ENCODE measurements at regions not wholly inside any gene's neighbourhood (a gene's known extent, or its start where the extent isn't known, plus 50 kb on each side); places are given as distances from the start of the nearest gene placed in this dataset.
A peak's percentile ranks its signal among the peaks of the same experiment; 100 is the strongest.

- 64% methylated on average over 7 of the region's 7 CpGs for WGBS
- no peaks in the 10 kb centered on the region for H3K4me1 ChIP-seq
- TF ChIP-seq POLR2A (IDR thresholded peaks at IDR 0.05; ENCODE audit: low read depth) (no peak), POLR2AphosphoS5 (IDR thresholded peaks at IDR 0.05) (no peak), EP300 (IDR thresholded peaks at IDR 0.05) (no peak)
- TF ChIP-seq, protein P1, sequence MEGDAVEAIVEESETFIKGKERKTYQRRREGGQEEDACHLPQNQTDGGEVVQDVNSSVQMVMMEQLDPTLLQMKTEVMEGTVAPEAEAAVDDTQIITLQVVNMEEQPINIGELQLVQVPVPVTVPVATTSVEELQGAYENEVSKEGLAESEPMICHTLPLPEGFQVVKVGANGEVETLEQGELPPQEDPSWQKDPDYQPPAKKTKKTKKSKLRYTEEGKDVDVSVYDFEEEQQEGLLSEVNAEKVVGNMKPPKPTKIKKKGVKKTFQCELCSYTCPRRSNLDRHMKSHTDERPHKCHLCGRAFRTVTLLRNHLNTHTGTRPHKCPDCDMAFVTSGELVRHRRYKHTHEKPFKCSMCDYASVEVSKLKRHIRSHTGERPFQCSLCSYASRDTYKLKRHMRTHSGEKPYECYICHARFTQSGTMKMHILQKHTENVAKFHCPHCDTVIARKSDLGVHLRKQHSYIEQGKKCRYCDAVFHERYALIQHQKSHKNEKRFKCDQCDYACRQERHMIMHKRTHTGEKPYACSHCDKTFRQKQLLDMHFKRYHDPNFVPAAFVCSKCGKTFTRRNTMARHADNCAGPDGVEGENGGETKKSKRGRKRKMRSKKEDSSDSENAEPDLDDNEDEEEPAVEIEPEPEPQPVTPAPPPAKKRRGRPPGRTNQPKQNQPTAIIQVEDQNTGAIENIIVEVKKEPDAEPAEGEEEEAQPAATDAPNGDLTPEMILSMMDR (IDR thresholded peaks at IDR 0.05) = no peak
- H3K27me3 ChIP-seq = peaks cover 0 to 9% (median 0%) of the 10 kb centered on the region in 4 donors
- H3K36me3 ChIP-seq = no peaks in the 10 kb centered on the region
- no peak overlapping the region for H3K4me3 ChIP-seq
- peaks cover 0 to 16% (median 2%) of the 10 kb centered on the region in 4 donors for H3K9me3 ChIP-seq
- peak; percentile 55 for DNase-seq (ENCODE audit: extremely low spot score)
- intact Hi-C loops (cut with DNase I) = no loop called here
- H3K27ac ChIP-seq (replicated peaks in 1 of 4) = no peak overlapping the region
Measured at GRCh38 chr13:111865046-111865445, 201.9 kb upstream of the SOX1 start.

GRCh38 chr13:111865826-111866225, 201.1 kb upstream of the SOX1 start:
- Histone ChIP-seq H3K27me3 (peaks cover 0 to 9% (median 0%) of the 10 kb centered on the region in 4 donors), H3K27ac (replicated peaks in 1 of 4) (no peak overlapping the region), H3K4me1 (no peaks in the 10 kb centered on the region), H3K9me3 (peaks cover 0 to 16% (median 2%) of the 10 kb centered on the region in 4 donors), H3K36me3 (no peaks in the 10 kb centered on the region), H3K4me3 (no peak overlapping the region)
- WGBS = 74% methylated on average over 8 of the region's 8 CpGs
- DNase-seq (ENCODE audit: extremely low spot score) = peak; percentile 81
- intact Hi-C loops (cut with DNase I) = no loop called here
- TF ChIP-seq POLR2A (IDR thresholded peaks at IDR 0.05; ENCODE audit: low read depth) (no peak), EP300 (IDR thresholded peaks at IDR 0.05) (no peak), POLR2AphosphoS5 (IDR thresholded peaks at IDR 0.05) (no peak)
- TF ChIP-seq, protein P1 (IDR thresholded peaks at IDR 0.05) = no peak

- TF ChIP-seq, protein P1 (IDR thresholded peaks at IDR 0.05) = no peak
- TF ChIP-seq POLR2AphosphoS5 (IDR thresholded peaks at IDR 0.05) (no peak), EP300 (IDR thresholded peaks at IDR 0.05) (no peak), POLR2A (IDR thresholded peaks at IDR 0.05; ENCODE audit: low read depth) (no peak)
- Histone ChIP-seq H3K4me3 (no peak overlapping the region), H3K36me3 (no peaks in the 10 kb centered on the region), H3K9me3 (peaks cover 0 to 12% (median 2%) of the 10 kb centered on the region in 4 donors), H3K4me1 (no peaks in the 10 kb centered on the region), H3K27ac (replicated peaks in 1 of 4) (no peak overlapping the region), H3K27me3 (peaks cover 0 to 12% (median 0%) of the 10 kb centered on the region in 4 donors)
- WGBS = 91% methylated on average over 11 of the region's 11 CpGs
- intact Hi-C loops (cut with DNase I) = no loop called here
- peak; percentile 90 for DNase-seq (ENCODE audit: extremely low spot score)
Measured at GRCh38 chr13:111866731-111867245, 200.2 kb upstream of the SOX1 start.

DNA sequence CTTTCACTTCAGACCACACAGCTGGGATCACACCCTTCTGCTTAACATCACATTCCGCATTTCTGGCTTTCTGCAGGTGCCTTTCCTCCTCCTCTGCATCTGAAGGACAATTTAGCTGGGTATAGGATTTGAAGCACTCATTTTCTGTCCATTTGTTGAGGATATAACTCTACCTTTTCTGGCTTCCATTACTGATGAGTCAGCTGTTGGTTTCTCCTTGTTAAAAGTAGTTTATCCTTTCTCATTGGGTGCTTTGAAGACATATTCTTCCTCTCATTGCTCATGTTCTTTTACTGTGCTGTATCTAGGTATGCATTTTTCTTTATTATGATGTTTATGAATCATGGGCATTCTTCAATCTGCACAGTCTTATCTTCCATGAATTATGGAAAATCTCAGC, 199.3 kb upstream of the SOX1 start:
- H3K27me3 ChIP-seq = peaks cover 0 to 20% (median 0%) of the 10 kb centered on the region in 4 donors
- peaks cover 0 to 12% (median 2%) of the 10 kb centered on the region in 4 donors for H3K9me3 ChIP-seq
- no peak overlapping the region for H3K4me3 ChIP-seq
- H3K4me1 ChIP-seq = no peaks in the 10 kb centered on the region
- H3K27ac ChIP-seq (replicated peaks in 1 of 4) = no peak overlapping the region
- TF ChIP-seq, protein P1 (IDR thresholded peaks at IDR 0.05) = no peak
- TF ChIP-seq EP300 (IDR thresholded peaks at IDR 0.05) (no peak), POLR2A (IDR thresholded peaks at IDR 0.05; ENCODE audit: low read depth) (no peak), POLR2AphosphoS5 (IDR thresholded peaks at IDR 0.05) (no peak)
- WGBS = 87% methylated on average over 1 of the region's 1 CpG
- H3K36me3 ChIP-seq = no peaks in the 10 kb centered on the region
- no peak for DNase-seq (ENCODE audit: extremely low spot score)
- intact Hi-C loops (cut with DNase I) = no loop called here

GRCh38 chr13:111868716-111869115, 198.2 kb upstream of the SOX1 start:
- Histone ChIP-seq H3K4me1 (no peaks in the 10 kb centered on the region), H3K27ac (replicated peaks in 1 of 4) (no peak overlapping the region), H3K36me3 (no peaks in the 10 kb centered on the region), H3K9me3 (peaks cover 0 to 12% (median 2%) of the 10 kb centered on the region in 4 donors), H3K4me3 (no peak overlapping the region), H3K27me3 (peaks cover 0 to 31% (median 0%) of the 10 kb centered on the region in 4 donors)
- DNase-seq (ENCODE audit: extremely low spot score) = peak; percentile 74
- TF ChIP-seq, protein P1 (IDR thresholded peaks at IDR 0.05) = no peak
- no peak for TF ChIP-seq POLR2A (IDR thresholded peaks at IDR 0.05; ENCODE audit: low read depth)
- no peak for TF ChIP-seq EP300 (IDR thresholded peaks at IDR 0.05)
- no peak for TF ChIP-seq POLR2AphosphoS5 (IDR thresholded peaks at IDR 0.05)
- 92% methylated on average over 3 of the region's 3 CpGs for WGBS
- intact Hi-C loops (cut with DNase I) = no loop called here

Measured in esophagus muscularis mucosa (tissue), 4 donors.